WTC11 (cell line): ENCODE measurements at regions not wholly inside any gene's neighbourhood (a gene's known extent, or its start where the extent isn't known, plus 50 kb on each side); places are given as distances from the start of the nearest gene placed in this dataset.

Experiments
- CREB1 ChIP-seq: sonication (generic); formaldehyde crosslinking; IDR thresholded peaks from 2 replicates; pipeline ENCODE4 v1.8.0; 2023; ENCODE audit warnings: mild to moderate bottlenecking, missing genetic modification reagents
- E2F1 ChIP-seq: sonication (generic); formaldehyde crosslinking; IDR thresholded peaks from 2 replicates; pipeline ENCODE4 v1.8.0; 2022; ENCODE audit warnings: mild to moderate bottlenecking, missing genetic modification reagents
- ZNF263 ChIP-seq: sonication (generic); formaldehyde crosslinking; IDR thresholded peaks from 2 replicates; pipeline ENCODE4 v1.8.1; 2022; ENCODE audit warnings: low read depth, mild to moderate bottlenecking, moderate library complexity, missing genetic modification reagents
- TF ChIP-seq, protein P1 (sequence below): fragments of 200-600 bp; IDR thresholded peaks from 2 replicates; pipeline ENCODE4 v1.8.0; 2022; ENCODE audit warnings: antibody characterized with exemption
- TF ChIP-seq, protein P2 (sequence below): sonication (generic); formaldehyde crosslinking; IDR thresholded peaks from 2 replicates; pipeline ENCODE4 v1.8.0; 2023; ENCODE audit warnings: missing genetic modification reagents, mild to moderate bottlenecking, borderline replicate concordance

GRCh38 chrY:7529396-7529795, 617.8 kb upstream of the AMELY start:
- TF ChIP-seq E2F1 (CRISPR knock-in tag) (no peak), ZNF263 (CRISPR knock-in tag) (no peak), CREB1 (CRISPR knock-in tag) (no peak)
- TF ChIP-seq, protein P1, sequence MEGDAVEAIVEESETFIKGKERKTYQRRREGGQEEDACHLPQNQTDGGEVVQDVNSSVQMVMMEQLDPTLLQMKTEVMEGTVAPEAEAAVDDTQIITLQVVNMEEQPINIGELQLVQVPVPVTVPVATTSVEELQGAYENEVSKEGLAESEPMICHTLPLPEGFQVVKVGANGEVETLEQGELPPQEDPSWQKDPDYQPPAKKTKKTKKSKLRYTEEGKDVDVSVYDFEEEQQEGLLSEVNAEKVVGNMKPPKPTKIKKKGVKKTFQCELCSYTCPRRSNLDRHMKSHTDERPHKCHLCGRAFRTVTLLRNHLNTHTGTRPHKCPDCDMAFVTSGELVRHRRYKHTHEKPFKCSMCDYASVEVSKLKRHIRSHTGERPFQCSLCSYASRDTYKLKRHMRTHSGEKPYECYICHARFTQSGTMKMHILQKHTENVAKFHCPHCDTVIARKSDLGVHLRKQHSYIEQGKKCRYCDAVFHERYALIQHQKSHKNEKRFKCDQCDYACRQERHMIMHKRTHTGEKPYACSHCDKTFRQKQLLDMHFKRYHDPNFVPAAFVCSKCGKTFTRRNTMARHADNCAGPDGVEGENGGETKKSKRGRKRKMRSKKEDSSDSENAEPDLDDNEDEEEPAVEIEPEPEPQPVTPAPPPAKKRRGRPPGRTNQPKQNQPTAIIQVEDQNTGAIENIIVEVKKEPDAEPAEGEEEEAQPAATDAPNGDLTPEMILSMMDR: no peak
- TF ChIP-seq, protein P2, sequence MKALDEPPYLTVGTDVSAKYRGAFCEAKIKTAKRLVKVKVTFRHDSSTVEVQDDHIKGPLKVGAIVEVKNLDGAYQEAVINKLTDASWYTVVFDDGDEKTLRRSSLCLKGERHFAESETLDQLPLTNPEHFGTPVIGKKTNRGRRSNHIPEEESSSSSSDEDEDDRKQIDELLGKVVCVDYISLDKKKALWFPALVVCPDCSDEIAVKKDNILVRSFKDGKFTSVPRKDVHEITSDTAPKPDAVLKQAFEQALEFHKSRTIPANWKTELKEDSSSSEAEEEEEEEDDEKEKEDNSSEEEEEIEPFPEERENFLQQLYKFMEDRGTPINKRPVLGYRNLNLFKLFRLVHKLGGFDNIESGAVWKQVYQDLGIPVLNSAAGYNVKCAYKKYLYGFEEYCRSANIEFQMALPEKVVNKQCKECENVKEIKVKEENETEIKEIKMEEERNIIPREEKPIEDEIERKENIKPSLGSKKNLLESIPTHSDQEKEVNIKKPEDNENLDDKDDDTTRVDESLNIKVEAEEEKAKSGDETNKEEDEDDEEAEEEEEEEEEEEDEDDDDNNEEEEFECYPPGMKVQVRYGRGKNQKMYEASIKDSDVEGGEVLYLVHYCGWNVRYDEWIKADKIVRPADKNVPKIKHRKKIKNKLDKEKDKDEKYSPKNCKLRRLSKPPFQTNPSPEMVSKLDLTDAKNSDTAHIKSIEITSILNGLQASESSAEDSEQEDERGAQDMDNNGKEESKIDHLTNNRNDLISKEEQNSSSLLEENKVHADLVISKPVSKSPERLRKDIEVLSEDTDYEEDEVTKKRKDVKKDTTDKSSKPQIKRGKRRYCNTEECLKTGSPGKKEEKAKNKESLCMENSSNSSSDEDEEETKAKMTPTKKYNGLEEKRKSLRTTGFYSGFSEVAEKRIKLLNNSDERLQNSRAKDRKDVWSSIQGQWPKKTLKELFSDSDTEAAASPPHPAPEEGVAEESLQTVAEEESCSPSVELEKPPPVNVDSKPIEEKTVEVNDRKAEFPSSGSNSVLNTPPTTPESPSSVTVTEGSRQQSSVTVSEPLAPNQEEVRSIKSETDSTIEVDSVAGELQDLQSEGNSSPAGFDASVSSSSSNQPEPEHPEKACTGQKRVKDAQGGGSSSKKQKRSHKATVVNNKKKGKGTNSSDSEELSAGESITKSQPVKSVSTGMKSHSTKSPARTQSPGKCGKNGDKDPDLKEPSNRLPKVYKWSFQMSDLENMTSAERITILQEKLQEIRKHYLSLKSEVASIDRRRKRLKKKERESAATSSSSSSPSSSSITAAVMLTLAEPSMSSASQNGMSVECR (CRISPR knock-in tag): no peak
